GM12864 (cell line): ENCODE measurements at regions not wholly inside any gene's neighbourhood (a gene's known extent, or its start where the extent isn't known, plus 50 kb on each side); places are given as distances from the start of the nearest gene placed in this dataset.

Experiments
- DNase-seq: peaks from one replicate; pipeline ENCODE4 v3.0.0-alpha.2; 2011; ENCODE audit warnings: low read depth
- H3K4me3 ChIP-seq: 2 replicates; pipeline ENCODE4 v1.5.1; 2011; ENCODE audit warnings: mild to moderate bottlenecking, low read depth, low read length, control low read depth
- TF ChIP-seq, protein P1 (sequence below): IDR thresholded peaks from 2 replicates; pipeline ENCODE4 v1.5.1; 2011; ENCODE audit warnings: low read depth, mild to moderate bottlenecking, moderate library complexity, low read length, control low read depth, inconsistent platforms; ENCODE audit errors: missing control alignments

DNA sequence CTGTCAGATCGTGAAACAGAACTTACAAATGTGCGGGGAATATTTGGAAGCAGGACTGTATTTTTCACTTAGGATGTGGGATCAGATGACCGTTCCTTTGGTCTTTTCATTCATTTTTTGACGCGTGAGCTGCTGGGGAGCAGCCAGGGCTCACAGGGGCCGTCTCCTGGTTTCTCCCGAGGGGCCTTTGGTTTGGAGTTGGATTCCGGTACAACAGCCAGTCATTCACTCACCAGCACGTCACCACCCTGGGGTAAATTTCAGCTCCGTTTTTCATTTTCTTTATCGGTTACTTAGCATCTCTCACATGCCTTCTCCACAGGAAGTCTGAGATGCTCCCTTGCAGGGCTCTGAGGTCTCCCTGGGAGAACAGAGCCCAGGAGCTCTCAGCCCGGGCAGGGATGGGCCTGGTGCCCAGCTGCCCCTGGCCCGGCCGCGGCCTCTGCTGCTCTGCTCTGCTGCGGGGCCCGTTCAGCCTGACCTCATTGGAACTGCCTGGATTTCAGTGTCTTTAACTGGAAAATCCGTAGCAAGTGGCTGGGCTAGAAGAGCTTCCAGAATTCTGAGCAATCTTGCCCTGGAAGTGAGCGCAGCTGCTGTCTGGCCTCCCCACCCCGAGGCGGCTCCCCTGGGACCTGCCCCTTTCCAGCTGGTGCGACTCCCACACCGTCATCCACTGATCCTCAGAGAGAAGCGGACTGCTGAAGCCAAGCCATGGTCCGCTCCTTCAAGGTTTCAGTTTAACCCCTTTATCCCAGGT is 335.6 kb downstream of the EIPR1 start:
- no peak for DNase-seq
- TF ChIP-seq, protein P1, sequence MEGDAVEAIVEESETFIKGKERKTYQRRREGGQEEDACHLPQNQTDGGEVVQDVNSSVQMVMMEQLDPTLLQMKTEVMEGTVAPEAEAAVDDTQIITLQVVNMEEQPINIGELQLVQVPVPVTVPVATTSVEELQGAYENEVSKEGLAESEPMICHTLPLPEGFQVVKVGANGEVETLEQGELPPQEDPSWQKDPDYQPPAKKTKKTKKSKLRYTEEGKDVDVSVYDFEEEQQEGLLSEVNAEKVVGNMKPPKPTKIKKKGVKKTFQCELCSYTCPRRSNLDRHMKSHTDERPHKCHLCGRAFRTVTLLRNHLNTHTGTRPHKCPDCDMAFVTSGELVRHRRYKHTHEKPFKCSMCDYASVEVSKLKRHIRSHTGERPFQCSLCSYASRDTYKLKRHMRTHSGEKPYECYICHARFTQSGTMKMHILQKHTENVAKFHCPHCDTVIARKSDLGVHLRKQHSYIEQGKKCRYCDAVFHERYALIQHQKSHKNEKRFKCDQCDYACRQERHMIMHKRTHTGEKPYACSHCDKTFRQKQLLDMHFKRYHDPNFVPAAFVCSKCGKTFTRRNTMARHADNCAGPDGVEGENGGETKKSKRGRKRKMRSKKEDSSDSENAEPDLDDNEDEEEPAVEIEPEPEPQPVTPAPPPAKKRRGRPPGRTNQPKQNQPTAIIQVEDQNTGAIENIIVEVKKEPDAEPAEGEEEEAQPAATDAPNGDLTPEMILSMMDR: no peak

DNA sequence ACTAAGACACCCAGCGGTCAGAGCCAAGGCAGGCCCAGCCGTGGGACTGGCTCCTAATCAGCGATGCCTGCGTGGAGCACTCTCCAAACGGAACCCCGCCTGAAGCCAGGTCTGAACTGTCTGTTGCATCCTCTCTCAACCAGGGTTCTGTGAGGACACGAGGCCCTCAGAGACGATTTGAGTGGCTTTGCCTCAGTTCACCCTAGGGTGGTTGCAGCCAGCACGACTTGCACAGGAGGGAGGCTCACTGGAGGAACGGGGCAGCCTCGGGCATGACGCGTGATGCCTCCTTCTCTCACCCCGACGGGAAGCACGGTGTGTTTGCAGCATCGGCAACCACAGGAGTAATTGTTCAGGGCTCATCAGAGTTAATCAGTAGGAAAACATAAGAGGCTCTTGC is 336.4 kb downstream of the EIPR1 start:
- no peak overlapping the region for H3K4me3 ChIP-seq
- no peak for DNase-seq
- TF ChIP-seq, protein P1: no peak

More for the DNA sequence above, 335.6 kb downstream of the EIPR1 start:
- H3K4me3 ChIP-seq: no peak overlapping the region

DNA sequence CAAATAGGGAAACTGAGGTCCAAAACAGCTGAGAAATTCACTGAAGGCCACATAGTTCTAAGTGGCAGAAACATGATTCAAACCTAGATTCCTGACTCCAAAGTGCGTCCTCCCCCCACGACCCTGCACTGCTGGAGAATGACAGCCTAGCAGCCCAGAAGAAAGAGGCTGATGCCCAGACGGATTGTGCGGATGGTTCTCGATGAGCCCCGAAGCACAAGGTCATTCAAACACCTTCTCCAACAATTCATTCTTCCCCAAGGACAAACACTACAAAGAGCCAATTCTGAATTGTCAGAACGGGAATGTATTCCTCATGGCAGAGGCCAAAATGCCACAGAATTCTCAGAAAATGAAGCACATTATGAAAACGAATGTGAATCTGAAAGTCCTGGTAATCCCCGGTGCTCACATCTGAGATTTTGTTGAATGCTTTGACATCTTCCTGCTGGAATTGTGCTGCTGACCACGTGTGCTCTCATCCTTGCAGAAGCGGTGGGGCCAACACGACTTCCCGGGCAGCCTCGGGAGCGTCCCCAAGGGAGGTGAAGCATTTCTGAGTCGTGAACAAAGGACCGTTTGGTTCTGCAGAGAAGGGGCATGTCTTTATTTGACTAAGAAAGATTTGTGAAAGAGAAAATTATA is 337.0 kb downstream of the EIPR1 start:
- TF ChIP-seq, protein P1: no peak
- no peak for DNase-seq
- H3K4me3 ChIP-seq: no peak overlapping the region

DNA sequence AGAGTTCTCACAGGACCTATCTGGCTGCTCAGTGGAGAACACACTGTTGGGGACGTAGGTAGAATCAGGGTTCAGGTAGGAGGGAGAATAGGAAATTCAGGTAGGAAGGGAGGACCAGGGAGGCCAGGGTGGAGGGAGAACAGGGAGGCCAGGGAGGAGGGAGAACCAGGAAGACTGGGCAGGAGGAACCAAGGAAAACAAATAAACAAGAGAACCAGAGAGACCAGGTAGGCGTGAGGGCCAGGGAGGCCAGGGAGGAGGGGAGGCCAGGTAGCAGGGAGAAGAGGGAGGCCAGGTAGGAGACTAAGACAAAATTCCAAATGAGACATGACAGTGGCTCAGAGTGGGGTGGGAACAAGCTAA is 337.6 kb downstream of the EIPR1 start:
- TF ChIP-seq, protein P1: no peak
- H3K4me3 ChIP-seq: no peak overlapping the region
- DNase-seq: no peak

DNA sequence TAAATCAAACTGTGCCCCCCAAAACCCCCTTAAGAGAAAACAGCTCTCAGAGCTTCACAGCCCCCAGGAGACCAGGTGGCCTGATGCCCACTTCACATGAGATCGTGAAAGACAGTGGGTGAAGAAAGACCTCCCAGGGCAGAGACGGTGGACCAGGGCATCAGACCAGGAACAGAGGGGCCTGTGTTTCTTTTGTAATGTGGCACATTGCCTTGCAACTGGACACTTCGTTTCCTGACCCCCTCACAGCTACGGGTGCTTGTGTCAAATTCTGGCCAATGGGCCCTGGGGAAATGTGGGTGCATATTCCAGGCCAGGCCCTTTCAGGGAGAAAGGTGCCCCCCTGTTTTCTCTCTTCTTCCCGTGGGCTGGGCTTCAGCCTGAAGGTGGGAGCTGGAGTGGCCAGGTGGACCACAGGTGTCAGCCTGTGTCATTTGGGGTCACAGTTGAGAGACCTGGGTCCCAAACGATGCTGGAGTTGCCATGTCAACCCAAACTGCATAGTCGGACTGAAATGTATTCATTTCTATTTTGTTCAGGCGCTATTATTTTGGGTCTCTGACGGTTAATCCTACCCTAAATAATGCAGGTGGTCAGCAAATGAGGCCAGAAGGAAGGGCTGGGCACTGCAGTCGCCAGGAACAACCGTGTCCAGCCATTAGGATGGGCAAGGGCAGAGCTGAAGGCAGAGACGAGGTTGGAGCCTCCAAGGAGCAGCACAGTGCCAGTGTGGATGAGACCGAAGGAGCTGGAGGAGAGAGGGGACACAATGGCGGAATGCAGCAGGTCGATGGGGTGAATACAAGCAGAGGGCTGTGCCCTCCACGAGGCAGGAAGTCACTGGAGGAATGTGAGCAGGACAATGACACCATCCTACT is 338.2 kb downstream of the EIPR1 start:
- DNase-seq: no peak
- H3K4me3 ChIP-seq: no peak overlapping the region
- TF ChIP-seq, protein P1: no peak

DNA sequence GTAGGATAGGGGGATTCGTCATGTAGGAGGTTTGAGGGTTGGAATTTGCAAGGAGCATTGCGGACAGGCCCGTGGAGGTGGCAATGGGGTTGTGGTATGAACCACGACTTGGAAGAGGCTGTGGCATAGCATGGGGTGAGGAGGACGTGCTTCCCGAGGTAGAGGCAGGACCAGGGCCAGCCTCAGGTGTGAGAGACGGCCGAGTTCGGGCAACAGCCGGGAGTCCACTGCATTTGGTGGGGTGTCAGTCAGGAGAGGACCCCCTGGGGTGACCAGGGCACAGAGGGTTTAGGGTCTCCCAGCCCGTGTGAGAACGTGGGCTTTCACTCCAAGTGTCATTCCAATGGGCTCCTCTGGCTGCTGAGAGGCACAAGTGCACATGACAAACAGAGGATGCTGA is 339.0 kb downstream of the EIPR1 start:
- DNase-seq: no peak
- H3K4me3 ChIP-seq: no peak overlapping the region
- TF ChIP-seq, protein P1: no peak
